ENCODE measurements at regions not wholly inside any gene's neighbourhood (a gene's known extent, or its start where the extent isn't known, plus 50 kb on each side); places are given as distances from the start of the nearest gene placed in this dataset.
"Not testable (repeated sequence)": the region's sequence is repeated elsewhere in the genome, so short reads cannot be mapped to it uniquely, and the experiment has no call there.

GRCh38 chr5:15376803-15377202 is 123.2 kb upstream of the FBXL7 start:
- in situ Hi-C loops (cut with HindIII; ENCODE audit: low pct_unique_long_range_greater_than_20kb, low sequenced_read_pairs) = no loop called here
- no peak for TF ChIP-seq JUND (IDR thresholded peaks at IDR 0.05; ENCODE audit: low read depth)
- no peak for DNase-seq (ENCODE audit: low read depth in 1 of 2, low spot score in 1 of 2)

GRCh38 chr5:15376088-15376487 is 123.9 kb upstream of the FBXL7 start:
- DNase-seq (ENCODE audit: low read depth in 1 of 2, low spot score in 1 of 2) = no peak
- in situ Hi-C loops (cut with HindIII; ENCODE audit: low pct_unique_long_range_greater_than_20kb, low sequenced_read_pairs) = no loop called here

GRCh38 chr5:15375559-15375958 is 124.4 kb upstream of the FBXL7 start:
- TF ChIP-seq JUND (IDR thresholded peaks at IDR 0.05; ENCODE audit: low read depth) = no peak
- no peak for DNase-seq (ENCODE audit: low read depth in 1 of 2, low spot score in 1 of 2)
- in situ Hi-C loops (cut with HindIII; ENCODE audit: low pct_unique_long_range_greater_than_20kb, low sequenced_read_pairs) = no loop called here

More at GRCh38 chr5:15376088-15376487, 123.9 kb upstream of the FBXL7 start:
- no peak for TF ChIP-seq JUND (IDR thresholded peaks at IDR 0.05; ENCODE audit: low read depth)

- no peak for TF ChIP-seq JUND (IDR thresholded peaks at IDR 0.05; ENCODE audit: low read depth)
- in situ Hi-C loops (cut with HindIII; ENCODE audit: low pct_unique_long_range_greater_than_20kb, low sequenced_read_pairs) = no loop called here
- DNase-seq (ENCODE audit: low read depth in 1 of 2, low spot score in 1 of 2) = no peak
These were observed 125.1 kb upstream of the FBXL7 start for GRCh38 chr5:15374886-15375285.

- DNase-seq (ENCODE audit: low read depth in 1 of 2, low spot score in 1 of 2) = no peak
- no peak for TF ChIP-seq JUND (IDR thresholded peaks at IDR 0.05; ENCODE audit: low read depth)
- in situ Hi-C loops (cut with HindIII; ENCODE audit: low pct_unique_long_range_greater_than_20kb, low sequenced_read_pairs) = no loop called here
These were observed 126.8 kb upstream of the FBXL7 start for GRCh38 chr5:15373151-15373550.

- DNase-seq (ENCODE audit: low read depth in 1 of 2, low spot score in 1 of 2) = no peak
- in situ Hi-C loops (cut with HindIII; ENCODE audit: low pct_unique_long_range_greater_than_20kb, low sequenced_read_pairs) = no loop called here
- TF ChIP-seq JUND (IDR thresholded peaks at IDR 0.05; ENCODE audit: low read depth) = no peak
These were observed 128.8 kb upstream of the FBXL7 start for GRCh38 chr5:15371184-15371583.

- no peak for TF ChIP-seq JUND (IDR thresholded peaks at IDR 0.05; ENCODE audit: low read depth)
- DNase-seq (ENCODE audit: low read depth in 1 of 2, low spot score in 1 of 2) = no peak
- in situ Hi-C loops (cut with HindIII; ENCODE audit: low pct_unique_long_range_greater_than_20kb, low sequenced_read_pairs) = no loop called here
These were observed 131.1 kb upstream of the FBXL7 start for GRCh38 chr5:15368835-15369234.

GRCh38 chr5:15367489-15367888 is 132.5 kb upstream of the FBXL7 start:
- TF ChIP-seq JUND (IDR thresholded peaks at IDR 0.05; ENCODE audit: low read depth) = no peak
- no peak for DNase-seq (ENCODE audit: low read depth in 1 of 2, low spot score in 1 of 2)
- in situ Hi-C loops (cut with HindIII; ENCODE audit: low pct_unique_long_range_greater_than_20kb, low sequenced_read_pairs) = no loop called here

- in situ Hi-C loops (cut with HindIII; ENCODE audit: low pct_unique_long_range_greater_than_20kb, low sequenced_read_pairs) = no loop called here
- no peak for DNase-seq (ENCODE audit: low read depth in 1 of 2, low spot score in 1 of 2)
- TF ChIP-seq JUND (IDR thresholded peaks at IDR 0.05; ENCODE audit: low read depth) = no peak
These were observed 133.1 kb upstream of the FBXL7 start for GRCh38 chr5:15366676-15367391.

GRCh38 chr5:15365070-15365469 is 134.9 kb upstream of the FBXL7 start:
- in situ Hi-C loops (cut with HindIII; ENCODE audit: low pct_unique_long_range_greater_than_20kb, low sequenced_read_pairs) = no loop called here
- TF ChIP-seq JUND (IDR thresholded peaks at IDR 0.05; ENCODE audit: low read depth) = no peak
- no peak for DNase-seq (ENCODE audit: low read depth in 1 of 2, low spot score in 1 of 2)

GRCh38 chr5:15363601-15364000 is 136.4 kb upstream of the FBXL7 start:
- TF ChIP-seq JUND (IDR thresholded peaks at IDR 0.05; ENCODE audit: low read depth) = no peak
- no peak for DNase-seq (ENCODE audit: low read depth in 1 of 2, low spot score in 1 of 2)
- in situ Hi-C loops (cut with HindIII; ENCODE audit: low pct_unique_long_range_greater_than_20kb, low sequenced_read_pairs) = no loop called here

- in situ Hi-C loops (cut with HindIII; ENCODE audit: low pct_unique_long_range_greater_than_20kb, low sequenced_read_pairs); DNase-seq (ENCODE audit: low read depth in 1 of 2, low spot score in 1 of 2): not testable (repeated sequence)
These were observed 142.9 kb upstream of the FBXL7 start for GRCh38 chr5:15357092-15357453.

GRCh38 chr5:15356308-15357091 is 143.5 kb upstream of the FBXL7 start:
- peak in 1 of 2 experiments; percentile 10 for DNase-seq (ENCODE audit: low read depth in 1 of 2, low spot score in 1 of 2)
- in situ Hi-C loops (cut with HindIII; ENCODE audit: low pct_unique_long_range_greater_than_20kb, low sequenced_read_pairs) = not testable (repeated sequence)
